ENCODE measurements at regions not wholly inside any gene's neighbourhood (a gene's known extent, or its start where the extent isn't known, plus 50 kb on each side); places are given as distances from the start of the nearest gene placed in this dataset.
"Not testable (repeated sequence)": the region's sequence is repeated elsewhere in the genome, so short reads cannot be mapped to it uniquely, and the experiment has no call there.

DNA sequence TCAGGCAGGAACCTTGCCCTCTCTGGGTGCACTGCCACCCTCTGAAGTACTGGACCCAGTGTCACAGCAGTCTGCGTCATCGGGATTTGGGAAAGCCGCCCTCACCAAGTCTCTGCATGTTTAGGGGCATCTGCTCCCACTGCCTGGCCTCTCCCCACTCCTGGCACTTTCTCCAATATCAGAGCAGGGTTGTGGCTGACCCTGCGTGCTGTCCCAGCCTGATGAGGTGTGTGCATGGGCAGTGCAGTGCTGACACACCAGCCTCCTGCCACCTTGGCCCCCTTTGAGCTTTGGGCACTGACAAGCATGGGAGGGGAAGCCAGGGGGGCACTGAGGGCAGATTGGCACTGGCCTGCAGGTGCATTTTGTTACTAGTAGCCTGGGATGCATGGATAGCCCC is 652.5 kb downstream of the GABRG1 start:
- DNase-seq: no peak

DNA sequence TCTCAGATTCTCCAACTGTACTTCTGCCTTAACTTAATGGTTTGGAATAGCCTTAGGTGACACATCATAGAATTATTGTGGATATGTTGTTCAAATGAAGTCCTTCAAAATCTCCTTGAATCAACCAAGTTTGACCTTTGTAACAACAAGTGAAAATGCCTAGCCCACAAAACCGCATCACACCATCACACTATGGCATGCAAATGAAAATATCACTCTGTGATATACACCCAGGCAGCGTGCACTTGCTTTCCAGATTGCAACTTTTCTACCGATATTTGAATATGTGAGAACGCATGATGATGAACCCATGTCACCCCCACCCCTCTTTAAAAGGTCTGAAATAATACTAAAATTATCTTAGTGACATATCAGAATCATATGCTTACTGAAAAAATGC is 656.7 kb downstream of the GABRG1 start:
- no peak for DNase-seq

DNA sequence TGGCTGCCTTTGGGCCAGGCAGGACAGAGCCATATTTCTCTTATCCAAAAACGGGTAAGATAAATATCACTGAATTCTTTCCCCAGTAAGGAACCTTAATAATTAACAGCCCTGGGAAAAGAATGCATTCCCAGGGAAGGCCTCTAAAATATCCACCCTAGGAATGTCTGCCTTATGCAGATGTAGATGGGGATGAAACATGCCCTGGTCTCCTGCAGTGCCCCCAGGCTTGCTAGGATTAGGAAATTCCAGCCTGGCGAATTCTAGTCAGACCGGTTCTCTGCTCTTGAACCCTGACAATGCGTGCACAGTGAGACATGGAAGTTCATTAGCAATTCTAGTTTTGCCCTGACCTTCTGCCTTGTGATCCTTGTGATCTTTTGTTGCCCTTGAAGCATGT is 663.7 kb downstream of the GABRG1 start:
- not testable (repeated sequence) for DNase-seq

DNA sequence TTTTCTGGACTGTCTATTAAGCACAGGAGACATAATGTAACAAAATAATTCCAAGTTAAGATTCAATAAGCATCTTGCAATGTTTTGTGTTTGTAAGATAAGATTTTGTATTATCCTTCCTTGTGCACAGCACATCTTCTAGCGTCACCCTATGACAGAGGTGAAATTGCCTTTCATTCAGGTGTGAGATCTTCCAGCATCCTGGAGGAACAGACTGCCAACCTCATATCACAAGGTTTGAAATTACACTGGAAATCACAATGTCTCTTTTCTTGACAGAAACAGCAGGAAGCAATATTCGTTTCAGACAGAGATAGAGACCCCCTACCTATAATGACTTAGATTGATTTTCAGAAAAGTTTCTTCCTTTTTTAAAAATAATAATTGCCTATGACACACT is 668.6 kb downstream of the GABRG1 start:
- no peak for DNase-seq

DNA sequence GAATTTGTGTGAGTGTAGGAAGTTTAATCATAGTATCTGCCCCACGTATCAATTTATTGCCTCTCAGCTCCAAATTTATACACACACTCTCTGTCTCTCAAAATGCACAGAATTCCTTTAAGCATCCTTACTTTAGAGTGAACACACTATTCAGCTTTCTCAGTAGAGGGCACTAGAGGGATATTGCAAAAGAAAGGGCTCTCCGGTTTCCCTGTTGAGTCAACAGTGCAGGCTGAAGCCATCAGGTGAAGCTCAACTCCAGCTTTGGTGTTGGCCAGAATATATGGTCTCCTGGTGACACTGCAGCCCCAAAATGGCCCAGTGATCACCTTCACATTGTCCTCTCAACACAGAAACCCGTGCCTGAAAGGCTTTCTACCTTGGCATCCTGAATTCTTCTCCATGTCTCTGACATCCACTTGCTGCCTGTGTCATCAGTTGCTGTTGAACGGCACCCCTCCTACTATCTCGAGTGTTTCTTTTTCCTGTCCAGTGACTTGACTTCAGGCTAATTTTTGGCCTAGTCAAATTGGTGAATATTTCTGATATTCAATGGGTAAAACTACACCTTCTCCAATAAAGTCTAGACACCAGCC is 670.5 kb downstream of the GABRG1 start:
- peak in 3 of 4 experiments; percentile 4 to 6 (median 5) for DNase-seq

DNA sequence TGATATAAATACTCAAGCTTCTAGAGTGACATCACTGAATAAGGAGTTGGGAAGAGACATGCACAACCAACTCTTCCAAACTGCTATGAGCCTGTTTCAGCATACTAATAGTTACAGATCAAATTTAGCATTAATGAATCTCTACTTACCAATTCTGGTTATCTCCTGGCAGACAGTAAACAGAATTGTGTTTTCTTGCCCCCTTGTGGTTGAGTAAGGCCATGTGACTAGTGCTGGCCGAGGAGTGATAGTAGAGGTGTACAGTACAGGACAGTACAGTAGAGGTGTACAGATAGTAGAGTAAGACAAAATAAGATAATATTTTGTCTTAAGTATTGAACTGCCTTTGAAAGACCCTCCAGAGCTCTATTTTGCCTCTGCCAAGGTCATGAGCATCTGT is 681.4 kb downstream of the GABRG1 start:
- no peak for DNase-seq

DNA sequence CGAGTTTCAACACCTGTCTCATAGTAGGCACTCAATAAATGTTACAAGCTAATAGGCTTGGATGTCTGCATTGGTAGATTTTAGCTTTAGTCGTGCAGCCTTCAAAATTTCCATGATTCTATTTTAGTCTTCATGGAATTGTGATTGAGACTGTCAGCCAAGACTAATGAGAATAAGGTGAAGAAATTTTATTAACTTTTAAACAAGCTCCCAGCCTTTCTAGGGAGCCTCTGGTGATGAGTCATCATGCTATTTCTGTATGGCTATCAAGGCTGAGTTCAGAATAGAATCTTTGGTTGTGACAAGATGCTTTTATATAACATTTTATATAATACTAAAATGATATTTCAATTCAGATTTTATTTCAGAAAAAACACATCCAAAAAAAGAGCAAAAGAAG is 685.8 kb downstream of the GABRG1 start:
- no peak for DNase-seq

DNA sequence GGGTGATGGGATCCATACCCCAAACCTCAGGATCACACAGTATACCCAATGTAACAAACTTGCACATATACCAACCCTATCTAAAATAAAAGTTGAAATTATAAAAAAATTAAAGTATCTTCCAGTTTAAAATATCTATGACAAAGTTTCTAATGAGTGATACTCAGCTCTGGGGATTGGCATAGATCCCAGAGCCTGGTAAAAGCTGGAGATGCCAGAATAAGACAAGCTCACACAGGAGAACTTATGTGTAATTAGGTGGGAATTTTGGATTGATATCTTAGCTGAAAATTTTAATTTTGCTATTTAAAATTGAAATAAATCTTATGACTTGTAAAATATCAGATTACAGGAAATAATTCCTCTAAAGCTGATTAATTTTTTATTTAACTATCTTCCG is 686.5 kb downstream of the GABRG1 start:
- no peak for DNase-seq

DNA sequence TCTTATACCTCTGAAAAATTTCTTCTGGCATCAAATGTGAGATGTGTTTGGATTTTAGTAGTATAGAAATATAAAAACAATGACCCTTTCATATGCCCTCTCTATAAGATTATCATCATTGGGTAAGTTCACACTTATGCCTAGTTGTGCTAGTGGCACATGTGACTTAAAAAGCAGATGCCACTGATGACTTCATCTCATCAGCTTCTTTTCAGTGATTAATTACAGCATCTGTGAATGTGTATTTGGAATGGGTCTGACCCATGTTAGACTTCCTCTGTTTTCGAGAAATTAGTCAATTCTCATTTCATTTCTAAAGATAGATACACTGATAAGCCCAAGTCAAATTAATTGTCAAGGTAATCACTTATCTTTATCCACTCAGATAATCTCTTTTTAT is 698.7 kb downstream of the GABRG1 start:
- no peak for DNase-seq

DNA sequence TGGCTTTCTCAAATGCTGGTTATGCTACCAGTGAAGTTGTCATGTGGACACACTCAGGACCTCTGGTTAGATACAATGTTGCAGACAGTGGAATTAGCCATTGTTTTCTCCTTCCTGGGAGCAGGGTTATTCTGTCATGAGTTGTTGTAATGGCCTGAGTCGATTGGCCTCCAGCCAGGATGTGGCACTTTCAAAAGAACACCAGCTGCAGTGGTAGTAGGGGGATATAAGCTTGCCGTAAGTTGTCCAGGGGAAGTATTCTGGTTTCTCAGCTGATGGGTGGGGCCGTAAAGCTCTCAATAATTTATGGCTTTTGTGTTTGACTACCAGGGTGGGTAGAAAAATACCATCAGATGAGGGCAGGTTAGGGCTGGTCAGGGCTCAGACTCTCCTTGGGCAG is 697.5 kb upstream of the GNPDA2 start:
- no peak for DNase-seq

DNA sequence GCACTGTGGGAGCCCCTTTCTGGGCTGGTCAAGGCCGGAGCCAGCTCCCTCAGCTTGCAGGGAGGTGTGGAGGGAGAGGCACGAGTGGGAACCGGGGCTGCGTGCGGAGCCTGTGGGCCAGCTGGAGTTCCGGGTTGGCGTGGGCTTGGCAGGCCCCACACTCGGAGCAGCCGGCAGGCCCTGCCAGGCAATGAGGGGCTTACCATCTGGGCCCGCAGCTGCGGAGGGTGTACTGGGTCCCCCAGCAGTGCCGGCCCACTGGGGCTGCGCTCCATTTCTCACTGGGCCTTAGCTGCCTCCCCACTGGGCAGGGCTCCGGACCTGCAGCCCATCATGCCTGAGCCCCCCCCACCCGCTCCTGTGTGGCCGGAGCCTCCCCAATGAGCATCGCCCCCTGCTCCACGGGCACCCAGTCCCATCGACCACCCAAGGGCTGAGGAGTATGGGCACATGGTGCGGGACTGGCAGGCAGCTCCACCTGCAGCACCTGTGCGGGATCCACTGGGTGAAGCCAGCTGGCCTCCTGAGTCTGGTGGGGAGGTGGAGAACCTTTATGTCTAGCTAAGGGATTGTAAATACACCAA is 693.8 kb upstream of the GNPDA2 start:
- DNase-seq: not testable (repeated sequence)

DNA sequence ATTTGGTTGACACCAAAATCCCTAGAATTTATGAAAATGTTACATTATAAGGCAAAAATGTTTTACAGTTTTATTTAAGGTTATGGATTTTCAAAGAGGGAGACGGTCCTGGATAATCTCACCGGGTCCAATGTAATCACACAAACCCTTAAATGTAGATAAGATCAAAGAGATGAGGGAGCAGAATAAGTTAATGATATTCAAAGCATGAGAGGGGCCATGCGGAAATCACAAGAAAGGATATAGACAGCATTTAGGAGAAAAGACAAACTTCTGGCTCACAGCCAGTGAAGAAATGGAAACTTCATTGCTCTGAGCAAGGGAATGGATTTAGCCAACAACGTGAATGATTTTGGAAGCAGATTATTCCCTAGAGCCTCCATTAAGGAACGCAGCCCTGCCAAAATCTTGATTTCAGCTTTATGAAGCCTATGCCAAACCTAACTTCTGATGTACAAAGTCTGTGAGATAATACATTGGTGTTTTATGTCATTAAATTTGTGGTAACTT is 684.4 kb upstream of the GNPDA2 start:
- no peak for DNase-seq

DNA sequence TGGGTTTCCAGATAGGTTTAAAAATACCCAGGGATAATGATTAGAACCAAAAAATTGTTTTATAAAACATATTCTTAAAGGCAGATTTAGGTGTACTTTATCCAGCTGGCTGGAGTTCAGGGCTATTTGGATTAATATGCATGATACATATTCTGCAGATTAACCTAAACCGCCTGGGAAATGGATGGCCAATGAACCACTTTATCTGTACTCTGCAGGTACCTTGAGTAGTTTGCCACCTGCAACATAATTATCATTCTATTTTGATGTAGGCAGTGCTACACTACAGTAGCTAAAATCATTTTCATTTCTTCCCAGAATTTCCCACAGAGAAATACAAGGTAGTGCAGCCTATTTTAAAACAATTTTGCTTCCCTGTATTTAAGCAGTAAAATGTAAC is 683.2 kb upstream of the GNPDA2 start:
- no peak for DNase-seq

DNA sequence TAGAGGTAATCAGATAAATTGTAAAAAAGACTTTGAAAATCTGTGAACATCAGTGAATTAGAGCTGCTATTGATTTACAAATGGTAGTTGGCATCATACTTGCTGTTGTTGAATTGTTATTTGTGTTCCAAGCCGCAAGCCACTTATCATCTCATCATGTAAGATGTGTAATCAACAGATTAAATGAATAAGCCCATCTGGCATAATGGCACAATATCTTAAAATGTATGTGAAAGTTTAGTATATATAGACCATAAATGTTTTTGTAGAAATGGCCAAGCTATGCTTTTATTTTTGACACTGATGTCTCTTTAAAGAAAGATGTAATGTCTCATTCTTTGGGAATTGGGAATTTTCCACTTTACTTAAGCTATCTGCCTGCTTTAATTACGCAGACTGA is 682.6 kb upstream of the GNPDA2 start:
- DNase-seq: no peak

DNA sequence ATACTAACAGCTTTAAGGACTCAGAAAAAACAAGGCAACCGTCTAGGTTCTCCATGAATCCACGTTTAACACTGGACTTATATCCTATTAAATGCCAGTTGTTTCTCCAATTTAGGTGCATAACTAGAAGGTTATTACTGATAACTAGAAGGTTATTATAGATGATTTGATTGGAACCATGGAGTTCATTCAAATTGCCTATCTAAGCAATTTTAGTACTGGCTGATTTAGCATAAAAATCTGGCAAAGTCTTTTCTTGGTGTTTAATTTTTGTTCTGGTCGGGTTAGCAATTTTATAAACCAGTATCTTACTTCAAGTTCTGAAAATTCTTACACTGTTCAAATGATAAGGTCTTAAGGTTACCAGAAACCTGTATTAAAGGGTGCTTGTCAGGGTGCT is 672.8 kb upstream of the GNPDA2 start:
- DNase-seq: no peak

DNA sequence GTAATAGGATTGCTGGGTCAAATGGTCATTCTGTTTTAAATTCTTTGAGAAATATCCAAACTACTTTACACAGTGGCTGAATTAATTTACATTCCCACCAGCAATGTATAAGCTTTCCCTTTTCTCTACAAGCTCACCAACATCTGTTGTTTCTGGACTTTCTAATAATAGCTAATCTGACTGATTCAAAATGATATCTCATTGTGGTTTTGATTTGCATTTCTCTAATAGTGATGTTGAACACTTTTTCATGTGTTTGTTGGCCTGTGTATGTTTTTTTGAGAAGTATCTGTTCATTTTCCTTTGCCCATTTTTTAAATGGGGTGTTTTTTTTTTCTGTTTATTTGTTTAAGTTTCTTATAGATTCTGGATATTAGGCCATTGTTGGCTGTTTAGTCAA is 659.0 kb upstream of the GNPDA2 start:
- DNase-seq: no peak

DNA sequence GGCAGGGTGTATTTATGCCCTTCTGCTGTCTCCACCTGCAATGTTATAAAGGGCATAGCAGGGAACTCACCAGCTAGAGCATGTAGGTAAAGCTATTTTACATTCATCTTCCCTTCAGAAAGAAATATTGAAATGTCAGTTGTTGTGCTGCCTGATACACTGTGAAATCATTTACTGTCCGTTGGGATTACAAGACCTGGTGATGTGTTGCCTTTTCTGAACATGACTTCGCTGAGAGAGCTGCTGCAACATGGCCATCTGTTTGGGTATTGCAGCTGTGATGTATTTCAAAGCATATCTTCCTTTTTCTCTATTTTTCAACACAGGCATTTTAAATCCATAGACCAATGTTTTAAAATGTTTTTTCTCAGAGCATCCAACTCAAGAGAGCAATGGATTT is 644.1 kb upstream of the GNPDA2 start:
- DNase-seq: no peak

DNA sequence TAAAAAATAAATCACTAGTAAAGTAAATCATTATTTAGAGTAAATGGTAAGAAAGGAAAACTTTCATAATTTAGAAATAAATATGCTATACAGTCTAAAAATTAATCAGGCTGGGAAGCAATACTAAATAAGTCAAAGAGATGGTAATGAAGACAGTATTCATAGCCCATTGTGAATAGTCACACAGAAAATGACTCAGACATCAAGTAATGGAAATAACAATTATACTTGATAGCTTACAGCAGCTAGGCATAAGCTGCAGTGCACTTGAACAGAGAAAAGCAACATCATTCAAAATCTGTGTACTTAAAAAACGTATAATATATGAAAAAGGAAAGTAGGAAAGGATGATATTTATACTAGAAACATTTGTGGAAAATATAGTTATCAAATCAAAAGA is 642.5 kb upstream of the GNPDA2 start:
- no peak for DNase-seq

DNA sequence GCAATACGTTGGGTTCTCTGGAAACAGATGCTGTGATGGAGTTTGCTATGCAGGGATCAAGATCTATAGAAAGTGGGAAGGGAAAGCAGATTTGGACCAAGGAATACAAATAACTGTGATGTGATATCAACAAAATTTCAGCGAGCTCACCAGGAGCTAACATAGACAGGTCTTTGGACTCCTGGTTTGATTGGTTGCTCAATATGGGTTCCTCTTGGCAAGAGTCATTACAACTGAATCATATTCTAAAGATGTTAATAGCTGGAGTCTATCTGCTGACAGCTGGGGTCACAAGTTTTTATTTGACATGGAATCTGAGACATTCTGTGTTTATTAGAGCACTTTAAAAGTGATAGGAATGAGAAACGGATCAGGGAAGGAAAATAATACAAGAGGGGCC is 637.6 kb upstream of the GNPDA2 start:
- DNase-seq: no peak

DNA sequence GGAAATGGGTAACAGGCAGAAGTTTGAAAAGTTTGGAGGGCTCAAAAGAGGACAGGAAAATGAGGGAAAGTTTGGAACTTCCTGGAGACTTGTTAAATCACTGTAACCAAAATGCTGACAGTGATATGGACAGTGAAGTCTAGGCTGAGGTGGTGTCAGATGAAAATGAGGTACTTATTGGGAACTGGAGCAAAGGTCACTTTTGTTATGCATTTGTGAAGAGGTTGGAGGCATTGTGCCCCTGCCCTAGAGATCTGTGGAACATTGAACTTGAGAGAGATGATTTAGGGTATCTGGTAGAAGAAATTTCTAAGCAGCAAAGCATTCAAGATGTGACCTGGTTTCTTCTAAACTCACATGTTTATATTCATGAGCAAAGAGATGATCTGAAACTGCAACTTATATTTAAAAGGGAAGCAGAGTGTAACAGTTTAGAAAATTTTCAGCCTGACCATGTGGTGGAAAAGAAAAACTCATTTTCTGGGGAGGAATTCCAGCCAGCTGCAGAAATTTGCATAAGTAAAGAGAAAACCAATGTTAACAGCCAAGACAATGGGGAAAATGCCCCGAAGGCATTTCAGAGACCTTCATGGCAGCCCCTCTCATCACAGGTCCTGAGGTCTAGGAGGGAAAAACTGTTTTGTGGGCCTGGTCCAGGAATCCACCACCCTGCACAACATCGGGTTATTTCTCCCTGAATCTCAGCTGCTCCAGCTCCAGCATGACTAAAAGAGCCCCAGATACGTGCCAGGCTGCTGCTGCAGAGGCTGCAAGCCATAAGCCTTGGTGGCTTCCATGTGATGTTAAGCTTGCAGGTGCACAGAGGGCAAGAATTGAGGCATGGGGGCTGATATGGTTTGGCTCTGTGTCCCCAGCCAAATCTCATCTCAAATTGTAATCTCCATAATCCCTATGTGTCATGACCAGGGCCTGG is 632.5 kb upstream of the GNPDA2 start:
- no peak for DNase-seq

DNA sequence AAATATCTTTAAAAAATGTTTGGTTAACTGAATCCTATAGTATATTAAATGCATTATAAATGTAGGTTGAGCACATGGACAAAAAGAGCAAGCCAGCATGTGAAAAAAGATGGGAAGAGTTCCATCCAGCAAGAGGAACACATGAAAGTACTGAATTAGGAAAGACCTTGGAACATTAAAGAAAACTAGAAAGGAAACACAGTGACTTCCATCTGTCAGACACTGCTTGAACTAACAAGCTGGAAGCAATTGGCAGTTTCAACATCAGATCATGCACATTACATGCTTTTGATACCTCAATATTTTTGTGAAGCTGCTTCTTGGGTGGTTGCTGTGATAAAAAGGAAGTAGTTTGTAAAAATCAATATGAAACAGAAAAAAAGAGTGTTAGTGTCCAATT is 626.8 kb upstream of the GNPDA2 start:
- DNase-seq: no peak

DNA sequence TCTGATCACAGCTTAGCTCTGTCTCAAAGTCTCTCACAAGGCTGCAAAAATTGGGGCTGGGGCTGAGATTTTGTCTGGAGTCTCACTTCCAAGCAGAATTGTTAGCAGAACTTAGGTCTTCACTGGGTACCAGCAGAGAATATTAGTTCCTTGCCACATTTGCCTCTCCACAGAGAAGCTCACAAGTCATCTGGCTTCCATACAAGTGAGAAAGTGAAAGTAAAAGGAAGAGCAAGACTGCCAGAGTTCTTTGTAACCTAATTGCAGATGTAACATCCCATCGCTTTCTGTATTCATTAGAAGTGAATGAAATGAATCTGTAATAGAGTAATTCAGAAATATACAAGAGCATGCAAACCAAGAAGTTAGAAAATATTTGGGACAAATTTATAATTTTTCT is 624.1 kb upstream of the GNPDA2 start:
- DNase-seq: no peak

DNA sequence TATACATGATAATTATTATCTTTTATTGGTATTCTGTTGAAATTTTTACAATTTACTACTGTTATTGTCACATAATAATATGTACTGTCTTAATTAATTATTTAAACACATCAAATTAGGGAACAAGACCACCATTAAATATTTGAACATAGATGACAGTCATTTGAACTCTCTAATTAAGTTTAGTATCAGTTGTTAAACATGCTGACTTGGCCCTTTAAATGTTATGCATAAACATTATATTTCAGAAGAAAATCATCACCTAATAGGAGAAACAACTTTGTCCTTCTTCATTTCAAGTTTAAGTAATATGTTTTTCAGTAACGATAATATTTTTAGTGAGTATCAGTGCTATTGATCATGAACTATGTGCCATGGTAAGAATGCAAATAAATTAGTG is 623.5 kb upstream of the GNPDA2 start:
- DNase-seq: no peak
